A673 (cell line): ENCODE measurements at regions not wholly inside any gene's neighbourhood (a gene's known extent, or its start where the extent isn't known, plus 50 kb on each side); places are given as distances from the start of the nearest gene placed in this dataset.

Experiments used
- CTCF ChIP-seq: fragments of 300-800, 200-600 bp; sonication (generic); conservative IDR thresholded peaks from 2 replicates; pipeline ENCODE4 v1.5.1; 2017; ENCODE audit warnings: low read depth, mild to moderate bottlenecking, antibody characterized with exemption, low read length, moderate library complexity, mixed read lengths
- EZH2 ChIP-seq: fragments of 200-600 bp; sonication (generic); IDR thresholded peaks from 2 replicates; pipeline ENCODE4 v1.6.1; 2017; ENCODE audit warnings: borderline replicate concordance, low read depth, mild to moderate bottlenecking, mixed read lengths, antibody characterized with exemption, low read length; ENCODE audit not compliant: poor library complexity, severe bottlenecking

GRCh38 chr5:89967771-89968444, 441.6 kb downstream of the CETN3 start:
- TF ChIP-seq CTCF (no peak), EZH2 (no peak)
